GM23338 (cell line): ENCODE measurements at regions not wholly inside any gene's neighbourhood (a gene's known extent, or its start where the extent isn't known, plus 50 kb on each side); places are given as distances from the start of the nearest gene placed in this dataset.

Experiments
- POLR2AphosphoS5 ChIP-seq: IDR thresholded peaks from 2 replicates; pipeline ENCODE4 v1.6.1; 2016; ENCODE audit warnings: antibody characterized with exemption, low read depth
- TF ChIP-seq, protein P1 (sequence below), 2 experiments: fragments of 200-600 bp in 1 of 2; sonication (generic) in 1 of 2; conservative IDR thresholded peaks; 2 replicates each; pipeline versions ENCODE4 v1.5.1 to v1.6.1; 2016 to 2017; ENCODE audit warnings: antibody characterized with exemption in 2 of 2, low read depth in 2 of 2, mild to moderate bottlenecking in 2 of 2, moderate library complexity in 1 of 2
- TF ChIP-seq, protein P2 (sequence below): IDR thresholded peaks from one replicate; pipeline ENCODE4 v1.6.1; 2018; ENCODE audit warnings: antibody characterized with exemption; ENCODE audit not compliant: unreplicated experiment

DNA sequence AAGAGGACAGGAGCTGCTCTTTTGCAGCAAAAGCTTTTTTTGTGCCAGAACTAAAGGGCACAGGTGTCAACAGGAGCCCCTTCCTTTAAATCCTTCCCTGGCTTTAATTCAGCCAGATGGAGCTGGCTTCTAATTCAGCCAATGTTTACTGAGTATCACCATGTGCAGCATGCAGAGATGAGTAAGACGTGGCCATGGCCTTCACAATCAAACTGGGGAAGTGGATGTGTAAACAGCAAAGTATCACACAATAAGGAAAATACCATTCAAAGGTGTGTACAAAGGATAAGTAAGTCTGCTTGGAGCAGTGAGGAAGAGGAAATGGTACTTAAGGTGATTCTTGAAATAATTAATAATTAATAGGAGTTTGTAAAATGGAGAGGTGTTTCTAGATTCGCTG, 243.4 kb downstream of the NXPE2 start:
- TF ChIP-seq, protein P1, sequence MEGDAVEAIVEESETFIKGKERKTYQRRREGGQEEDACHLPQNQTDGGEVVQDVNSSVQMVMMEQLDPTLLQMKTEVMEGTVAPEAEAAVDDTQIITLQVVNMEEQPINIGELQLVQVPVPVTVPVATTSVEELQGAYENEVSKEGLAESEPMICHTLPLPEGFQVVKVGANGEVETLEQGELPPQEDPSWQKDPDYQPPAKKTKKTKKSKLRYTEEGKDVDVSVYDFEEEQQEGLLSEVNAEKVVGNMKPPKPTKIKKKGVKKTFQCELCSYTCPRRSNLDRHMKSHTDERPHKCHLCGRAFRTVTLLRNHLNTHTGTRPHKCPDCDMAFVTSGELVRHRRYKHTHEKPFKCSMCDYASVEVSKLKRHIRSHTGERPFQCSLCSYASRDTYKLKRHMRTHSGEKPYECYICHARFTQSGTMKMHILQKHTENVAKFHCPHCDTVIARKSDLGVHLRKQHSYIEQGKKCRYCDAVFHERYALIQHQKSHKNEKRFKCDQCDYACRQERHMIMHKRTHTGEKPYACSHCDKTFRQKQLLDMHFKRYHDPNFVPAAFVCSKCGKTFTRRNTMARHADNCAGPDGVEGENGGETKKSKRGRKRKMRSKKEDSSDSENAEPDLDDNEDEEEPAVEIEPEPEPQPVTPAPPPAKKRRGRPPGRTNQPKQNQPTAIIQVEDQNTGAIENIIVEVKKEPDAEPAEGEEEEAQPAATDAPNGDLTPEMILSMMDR (conservative IDR thresholded peaks at IDR 0.05; ENCODE audit: low read depth in 2 of 2) = no peak
- TF ChIP-seq, protein P2, sequence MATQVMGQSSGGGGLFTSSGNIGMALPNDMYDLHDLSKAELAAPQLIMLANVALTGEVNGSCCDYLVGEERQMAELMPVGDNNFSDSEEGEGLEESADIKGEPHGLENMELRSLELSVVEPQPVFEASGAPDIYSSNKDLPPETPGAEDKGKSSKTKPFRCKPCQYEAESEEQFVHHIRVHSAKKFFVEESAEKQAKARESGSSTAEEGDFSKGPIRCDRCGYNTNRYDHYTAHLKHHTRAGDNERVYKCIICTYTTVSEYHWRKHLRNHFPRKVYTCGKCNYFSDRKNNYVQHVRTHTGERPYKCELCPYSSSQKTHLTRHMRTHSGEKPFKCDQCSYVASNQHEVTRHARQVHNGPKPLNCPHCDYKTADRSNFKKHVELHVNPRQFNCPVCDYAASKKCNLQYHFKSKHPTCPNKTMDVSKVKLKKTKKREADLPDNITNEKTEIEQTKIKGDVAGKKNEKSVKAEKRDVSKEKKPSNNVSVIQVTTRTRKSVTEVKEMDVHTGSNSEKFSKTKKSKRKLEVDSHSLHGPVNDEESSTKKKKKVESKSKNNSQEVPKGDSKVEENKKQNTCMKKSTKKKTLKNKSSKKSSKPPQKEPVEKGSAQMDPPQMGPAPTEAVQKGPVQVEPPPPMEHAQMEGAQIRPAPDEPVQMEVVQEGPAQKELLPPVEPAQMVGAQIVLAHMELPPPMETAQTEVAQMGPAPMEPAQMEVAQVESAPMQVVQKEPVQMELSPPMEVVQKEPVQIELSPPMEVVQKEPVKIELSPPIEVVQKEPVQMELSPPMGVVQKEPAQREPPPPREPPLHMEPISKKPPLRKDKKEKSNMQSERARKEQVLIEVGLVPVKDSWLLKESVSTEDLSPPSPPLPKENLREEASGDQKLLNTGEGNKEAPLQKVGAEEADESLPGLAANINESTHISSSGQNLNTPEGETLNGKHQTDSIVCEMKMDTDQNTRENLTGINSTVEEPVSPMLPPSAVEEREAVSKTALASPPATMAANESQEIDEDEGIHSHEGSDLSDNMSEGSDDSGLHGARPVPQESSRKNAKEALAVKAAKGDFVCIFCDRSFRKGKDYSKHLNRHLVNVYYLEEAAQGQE = no peak
- no peak for TF ChIP-seq POLR2AphosphoS5
